ENCODE measurements at regions not wholly inside any gene's neighbourhood (a gene's known extent, or its start where the extent isn't known, plus 50 kb on each side); places are given as distances from the start of the nearest gene placed in this dataset.

GRCh38 chr2:238696331-238696730 lies 151.6 kb upstream of the TWIST2 start:
- TF ChIP-seq CTCF (conservative IDR thresholded peaks at IDR 0.05 in 1 of 2, IDR thresholded peaks at IDR 0.05 in 1 of 2; ENCODE audit: low read depth in 1 of 2, low read length in 2 of 2) = no peak
- TF ChIP-seq EZH2 (IDR thresholded peaks at IDR 0.05; ENCODE audit: low read length, missing control alignments) = no peak

Data from fibroblast of lung (primary cell).